D721Med (cell line): ENCODE measurements at regions not wholly inside any gene's neighbourhood (a gene's known extent, or its start where the extent isn't known, plus 50 kb on each side); places are given as distances from the start of the nearest gene placed in this dataset.

Source experiments
- DNase-seq: peaks from one replicate; pipeline ENCODE4 v3.0.0; 2011; ENCODE audit warnings: low spot score; ENCODE audit not compliant: insufficient read length
- FAIRE-seq: peaks from 2 replicates; lab custom pipeline; 2011; peaks lifted over from hg19 to GRCh38; lab: Jason Lieb, UNC
- TF ChIP-seq, protein P1 (sequence below): IDR thresholded peaks from 2 replicates; pipeline ENCODE4 v1.5.1; 2012; ENCODE audit warnings: mild to moderate bottlenecking, control low read depth; ENCODE audit not compliant: insufficient read depth; ENCODE audit errors: missing control alignments

DNA sequence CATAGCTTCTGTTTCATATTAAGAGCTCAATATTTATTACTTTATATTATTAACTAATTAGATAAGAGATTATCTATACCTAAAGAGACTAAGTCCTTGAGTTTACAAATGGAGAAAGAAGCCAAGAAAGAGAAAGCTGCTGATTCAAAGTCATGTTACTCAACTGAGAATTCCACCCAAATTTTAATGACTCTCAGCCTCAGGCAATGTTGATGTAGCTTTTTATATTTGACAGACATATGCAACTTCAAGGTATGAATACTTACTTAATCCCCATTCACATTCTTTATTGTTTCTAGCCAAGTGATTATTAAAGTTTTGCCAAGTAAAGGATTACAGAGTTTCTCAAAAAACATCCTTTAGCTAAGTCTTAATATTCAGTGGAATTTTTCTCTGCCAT, 527.5 kb upstream of the NMUR2 start:
- DNase-seq (no peak), FAIRE-seq (no peak)
- TF ChIP-seq, protein P1, sequence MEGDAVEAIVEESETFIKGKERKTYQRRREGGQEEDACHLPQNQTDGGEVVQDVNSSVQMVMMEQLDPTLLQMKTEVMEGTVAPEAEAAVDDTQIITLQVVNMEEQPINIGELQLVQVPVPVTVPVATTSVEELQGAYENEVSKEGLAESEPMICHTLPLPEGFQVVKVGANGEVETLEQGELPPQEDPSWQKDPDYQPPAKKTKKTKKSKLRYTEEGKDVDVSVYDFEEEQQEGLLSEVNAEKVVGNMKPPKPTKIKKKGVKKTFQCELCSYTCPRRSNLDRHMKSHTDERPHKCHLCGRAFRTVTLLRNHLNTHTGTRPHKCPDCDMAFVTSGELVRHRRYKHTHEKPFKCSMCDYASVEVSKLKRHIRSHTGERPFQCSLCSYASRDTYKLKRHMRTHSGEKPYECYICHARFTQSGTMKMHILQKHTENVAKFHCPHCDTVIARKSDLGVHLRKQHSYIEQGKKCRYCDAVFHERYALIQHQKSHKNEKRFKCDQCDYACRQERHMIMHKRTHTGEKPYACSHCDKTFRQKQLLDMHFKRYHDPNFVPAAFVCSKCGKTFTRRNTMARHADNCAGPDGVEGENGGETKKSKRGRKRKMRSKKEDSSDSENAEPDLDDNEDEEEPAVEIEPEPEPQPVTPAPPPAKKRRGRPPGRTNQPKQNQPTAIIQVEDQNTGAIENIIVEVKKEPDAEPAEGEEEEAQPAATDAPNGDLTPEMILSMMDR = no peak

DNA sequence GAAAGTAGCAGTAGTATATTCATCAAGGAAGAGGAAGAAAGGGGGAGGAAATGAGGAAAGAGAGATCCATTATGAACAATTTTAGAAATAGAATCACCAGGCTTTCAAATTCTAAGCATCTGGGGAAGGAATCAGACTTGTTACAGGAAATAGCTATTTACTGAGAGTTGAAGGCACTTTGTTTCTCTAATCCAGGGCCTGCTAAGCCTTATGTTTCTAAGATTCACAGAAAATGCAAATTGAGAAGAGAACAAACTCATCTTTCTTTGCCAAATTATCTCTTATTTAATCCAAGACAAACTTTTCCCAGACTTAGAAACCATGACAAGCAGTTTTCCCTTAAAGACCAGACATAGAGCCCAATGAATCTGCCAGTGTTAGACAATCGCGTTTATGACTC, 528.0 kb upstream of the NMUR2 start:
- TF ChIP-seq, protein P1 = no peak
- FAIRE-seq (no peak), DNase-seq (no peak)

DNA sequence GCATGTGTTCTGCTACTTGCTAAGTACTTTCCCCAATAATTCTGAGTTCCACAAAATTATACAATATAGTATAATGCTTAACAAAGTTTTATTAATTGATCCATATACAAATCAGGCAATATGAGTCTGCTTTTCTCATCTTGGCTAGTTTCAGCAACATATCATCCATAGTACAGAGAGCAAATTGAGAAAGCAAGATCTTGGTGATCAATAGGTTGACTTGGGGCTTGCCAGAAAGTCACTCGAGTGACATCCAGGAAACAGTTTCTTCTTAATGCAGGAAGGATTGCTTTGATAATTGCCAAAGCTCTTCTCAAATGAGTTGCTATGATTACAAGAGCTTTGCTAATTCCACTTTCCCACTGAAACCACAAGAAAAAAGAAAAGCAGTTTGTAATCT, 533.6 kb upstream of the NMUR2 start:
- FAIRE-seq = no peak
- DNase-seq = no peak
- TF ChIP-seq, protein P1 = no peak

GRCh38 chr5:152942633-152943336, 537.7 kb upstream of the NMUR2 start:
- TF ChIP-seq, protein P1 = no peak
- DNase-seq = no peak
- no peak for FAIRE-seq

DNA sequence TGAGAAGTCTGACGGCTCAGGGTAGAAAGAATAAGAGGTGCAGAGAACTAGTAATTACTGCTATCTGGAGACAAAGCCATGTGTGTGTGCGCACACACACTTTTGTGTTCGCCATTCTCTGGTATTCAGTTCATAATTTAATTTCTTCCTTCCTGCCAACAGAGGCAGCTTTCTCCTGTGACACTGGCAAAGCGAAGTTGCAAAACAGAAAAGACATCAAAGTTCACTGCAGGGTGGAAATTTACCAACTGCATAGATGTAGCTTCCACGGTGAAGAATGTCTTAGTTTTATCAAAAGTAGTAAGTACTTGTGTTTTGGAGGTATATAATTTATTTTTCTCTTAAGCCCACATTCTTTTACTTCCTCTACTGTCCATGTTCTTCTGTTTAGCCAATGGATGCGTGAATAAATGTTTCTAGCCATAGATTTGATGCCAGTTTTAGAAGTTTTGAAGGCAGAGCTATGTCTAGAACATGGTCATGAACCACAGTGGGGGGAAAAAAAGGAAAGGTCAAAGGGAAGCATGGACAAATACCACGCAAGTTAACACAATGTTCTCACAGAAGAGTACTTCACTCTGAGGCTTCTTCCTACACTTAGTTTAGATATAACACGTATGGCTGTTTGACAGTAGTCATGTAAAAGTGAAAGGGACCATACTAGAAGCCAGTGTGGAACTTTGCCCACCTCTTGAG, 536.5 kb upstream of the GRIA1 start:
- FAIRE-seq = no peak
- DNase-seq = no peak
- TF ChIP-seq, protein P1 = no peak

DNA sequence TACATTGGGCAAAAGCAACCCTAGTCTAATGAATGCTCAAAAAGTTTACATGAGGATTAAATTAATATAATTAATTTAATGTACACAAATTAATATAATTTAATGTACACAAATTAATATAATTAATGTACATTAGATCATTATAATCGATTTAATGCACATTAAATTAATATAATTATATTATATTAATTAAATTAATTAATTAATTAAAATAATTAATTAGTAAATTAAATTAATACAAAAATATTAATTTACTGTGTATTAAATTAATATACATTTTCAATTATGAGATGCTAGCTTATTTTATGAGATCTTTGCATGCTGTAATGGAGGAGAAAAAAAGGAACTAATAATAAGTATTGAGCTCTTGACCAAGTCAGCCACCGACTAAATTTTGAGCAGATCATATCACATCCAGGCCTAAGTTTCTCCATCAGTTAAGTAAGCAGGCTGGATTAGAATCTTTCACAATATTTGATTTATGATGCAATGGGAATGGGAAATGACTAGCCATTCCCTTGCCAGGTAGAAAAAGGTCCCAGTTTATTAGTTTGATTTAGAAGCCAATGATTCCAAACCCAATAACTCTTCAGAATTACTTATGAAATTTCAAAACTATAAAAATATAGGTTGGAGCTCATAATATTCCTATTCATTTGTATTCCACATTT, 533.4 kb upstream of the GRIA1 start:
- TF ChIP-seq, protein P1 = no peak
- DNase-seq (no peak), FAIRE-seq (no peak)
